HEK293T (cell line): ENCODE measurements at regions not wholly inside any gene's neighbourhood (a gene's known extent, or its start where the extent isn't known, plus 50 kb on each side); places are given as distances from the start of the nearest gene placed in this dataset.

Experiments used
- CTCF ChIA-PET: fragments of 350-600 bp; formaldehyde crosslinking; extraction: SDS; loops from one replicate; lab custom pipeline; 2021; ENCODE audit warnings: antibody characterized with exemption, inconsistent platforms; lab: Yijun Ruan, JAX
- POLR2A ChIA-PET: fragments of 350-600 bp; formaldehyde crosslinking; extraction: SDS; loops from one replicate; lab custom pipeline; 2020; ENCODE audit warnings: antibody characterized with exemption, inconsistent platforms; lab: Yijun Ruan, JAX
- DNase-seq: peaks from one replicate; pipeline ENCODE4 v3.0.0; 2012; ENCODE audit warnings: mixed read lengths; ENCODE audit errors: extremely low spot score
- ARNT ChIP-seq: fragments of 450-650 bp; IDR thresholded peaks from 2 replicates; pipeline ENCODE4 v1.6.1; 2017; ENCODE audit warnings: mild to moderate bottlenecking
- BHLHE40 ChIP-seq: fragments of 450-650 bp; IDR thresholded peaks from 2 replicates; pipeline ENCODE4 v1.6.1; 2016; ENCODE audit warnings: mild to moderate bottlenecking, moderate library complexity, borderline replicate concordance
- CTBP1 ChIP-seq: fragments of 450-650 bp; IDR thresholded peaks from 2 replicates; pipeline ENCODE4 v1.6.1; 2016; ENCODE audit warnings: borderline replicate concordance
- ELF4 ChIP-seq: fragments of 450-650 bp; IDR thresholded peaks from 2 replicates; pipeline ENCODE4 v1.6.1; 2017; ENCODE audit warnings: antibody characterized with exemption
- FOXA1 ChIP-seq: fragments of 450-650 bp; IDR thresholded peaks from 2 replicates; pipeline ENCODE4 v1.6.1; 2016; ENCODE audit warnings: mild to moderate bottlenecking
- FOXK2 ChIP-seq: fragments of 450-650 bp; IDR thresholded peaks from 2 replicates; pipeline ENCODE4 v1.6.1; 2016; ENCODE audit warnings: mild to moderate bottlenecking
- FOXM1 ChIP-seq: fragments of 450-650 bp; IDR thresholded peaks from 2 replicates; pipeline ENCODE4 v1.6.1; 2017; ENCODE audit warnings: mild to moderate bottlenecking, borderline replicate concordance
- HDGF ChIP-seq: fragments of 450-650 bp; IDR thresholded peaks from 2 replicates; pipeline ENCODE4 v1.6.1; 2017; ENCODE audit warnings: antibody characterized with exemption, borderline replicate concordance
- L3MBTL2 ChIP-seq: fragments of 450-650 bp; conservative IDR thresholded peaks from 2 replicates; pipeline ENCODE4 v1.6.1; 2016; ENCODE audit warnings: mild to moderate bottlenecking
- LEF1 ChIP-seq: fragments of 450-650 bp; IDR thresholded peaks from 2 replicates; pipeline ENCODE4 v1.6.1; 2017; ENCODE audit warnings: mild to moderate bottlenecking, borderline replicate concordance
- NFRKB ChIP-seq: fragments of 450-650 bp; IDR thresholded peaks from 2 replicates; pipeline ENCODE4 v1.6.1; 2016; ENCODE audit warnings: mild to moderate bottlenecking, moderate library complexity
- SP1 ChIP-seq: fragments of 450-650 bp; IDR thresholded peaks from 2 replicates; pipeline ENCODE4 v1.6.1; 2017
- SUZ12 ChIP-seq: fragments of 450-650 bp; IDR thresholded peaks from 2 replicates; pipeline ENCODE4 v1.6.1; 2016; ENCODE audit warnings: mild to moderate bottlenecking
- TARDBP ChIP-seq: fragments of 450-650 bp; IDR thresholded peaks from 2 replicates; pipeline ENCODE4 v1.6.1; 2016
- ZNF384 ChIP-seq: fragments of 450-650 bp; IDR thresholded peaks from 2 replicates; pipeline ENCODE4 v1.6.1; 2016
- TF ChIP-seq, protein P1 (sequence below): fragments of 450-650 bp; IDR thresholded peaks from 2 replicates; pipeline ENCODE4 v1.6.1; 2016

DNA sequence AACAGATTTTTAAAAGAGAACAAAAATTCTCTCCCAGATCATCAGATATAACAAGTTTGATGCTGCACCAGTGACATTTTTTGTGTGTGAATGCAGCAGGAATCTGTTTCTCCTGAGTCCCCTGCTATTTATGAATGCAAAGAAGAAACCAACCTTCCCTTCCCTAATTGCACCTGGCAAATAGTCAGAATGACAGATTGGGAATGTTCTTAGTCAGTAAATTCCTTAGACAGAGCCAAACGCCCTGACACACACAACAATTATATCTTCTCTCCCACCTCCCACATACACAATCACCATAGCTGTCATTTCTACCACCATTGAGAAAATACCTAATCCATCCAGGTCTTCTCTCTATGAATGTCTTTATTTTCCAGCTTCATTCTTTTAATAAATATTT lies 174.4 kb downstream of the ALG10B start:
- DNase-seq = no peak
- POLR2A ChIA-PET = no interaction called here
- TF ChIP-seq L3MBTL2 = no peak
- TF ChIP-seq, protein P1, sequence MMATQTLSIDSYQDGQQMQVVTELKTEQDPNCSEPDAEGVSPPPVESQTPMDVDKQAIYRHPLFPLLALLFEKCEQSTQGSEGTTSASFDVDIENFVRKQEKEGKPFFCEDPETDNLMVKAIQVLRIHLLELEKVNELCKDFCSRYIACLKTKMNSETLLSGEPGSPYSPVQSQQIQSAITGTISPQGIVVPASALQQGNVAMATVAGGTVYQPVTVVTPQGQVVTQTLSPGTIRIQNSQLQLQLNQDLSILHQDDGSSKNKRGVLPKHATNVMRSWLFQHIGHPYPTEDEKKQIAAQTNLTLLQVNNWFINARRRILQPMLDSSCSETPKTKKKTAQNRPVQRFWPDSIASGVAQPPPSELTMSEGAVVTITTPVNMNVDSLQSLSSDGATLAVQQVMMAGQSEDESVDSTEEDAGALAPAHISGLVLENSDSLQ = no peak
- TF ChIP-seq ZNF384 = no peak
- TF ChIP-seq FOXM1 = no peak
- TF ChIP-seq HDGF = no peak
- TF ChIP-seq BHLHE40 = no peak
- TF ChIP-seq CTBP1 = no peak
- CTCF ChIA-PET = no interaction called here

DNA sequence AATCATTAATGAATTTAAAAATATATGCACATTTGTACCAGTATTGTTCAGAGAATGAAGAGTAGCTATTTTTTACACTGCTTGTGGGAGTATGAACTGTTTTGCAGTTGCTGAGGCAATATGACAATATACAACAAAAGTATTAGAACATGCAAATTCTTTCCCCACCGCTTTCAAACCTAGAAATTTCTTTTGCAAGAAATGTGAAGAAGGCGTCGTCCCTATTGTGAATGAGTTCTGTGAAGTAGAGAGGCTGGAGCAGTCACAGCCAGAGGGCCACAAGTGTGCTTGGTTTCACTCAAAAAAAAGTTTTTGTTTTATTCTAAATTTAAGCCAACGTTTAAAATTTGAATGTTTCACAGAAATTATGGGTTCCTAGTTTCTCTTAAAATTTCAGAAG lies 184.9 kb downstream of the ALG10B start:
- TF ChIP-seq L3MBTL2 = no peak
- TF ChIP-seq ARNT = no peak
- TF ChIP-seq BHLHE40 = no peak
- TF ChIP-seq, protein P1 = no peak
- no peak for TF ChIP-seq HDGF
- no peak for TF ChIP-seq FOXK2
- no peak for TF ChIP-seq SUZ12
- TF ChIP-seq FOXA1 = no peak
- CTCF ChIA-PET = no interaction called here
- POLR2A ChIA-PET = no interaction called here
- DNase-seq = no peak

DNA sequence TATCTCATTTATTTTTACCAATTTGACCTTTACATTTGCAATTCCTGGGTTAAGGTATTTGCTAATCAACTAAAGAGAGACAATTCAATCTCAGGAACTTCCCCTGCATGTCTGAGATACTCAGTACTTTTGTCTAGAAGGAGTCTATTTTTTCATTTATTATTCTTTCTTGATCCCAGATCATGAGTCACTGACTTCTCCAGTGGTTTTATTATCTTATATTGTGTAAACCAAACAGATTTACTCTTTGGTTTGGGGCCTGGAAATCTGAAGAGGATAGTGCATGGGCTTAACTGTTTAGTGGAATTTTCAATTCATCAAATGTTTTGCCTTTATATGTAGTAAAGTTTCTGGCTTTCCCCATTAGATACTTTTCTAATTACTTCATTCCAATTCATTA lies 185.4 kb downstream of the ALG10B start:
- no peak for DNase-seq
- TF ChIP-seq SP1 (no peak), TARDBP (no peak), BHLHE40 (no peak), LEF1 (no peak), FOXM1 (no peak), SUZ12 (no peak), CTBP1 (no peak), FOXA1 (no peak), HDGF (no peak)
- POLR2A ChIA-PET = no interaction called here
- CTCF ChIA-PET = no interaction called here

DNA sequence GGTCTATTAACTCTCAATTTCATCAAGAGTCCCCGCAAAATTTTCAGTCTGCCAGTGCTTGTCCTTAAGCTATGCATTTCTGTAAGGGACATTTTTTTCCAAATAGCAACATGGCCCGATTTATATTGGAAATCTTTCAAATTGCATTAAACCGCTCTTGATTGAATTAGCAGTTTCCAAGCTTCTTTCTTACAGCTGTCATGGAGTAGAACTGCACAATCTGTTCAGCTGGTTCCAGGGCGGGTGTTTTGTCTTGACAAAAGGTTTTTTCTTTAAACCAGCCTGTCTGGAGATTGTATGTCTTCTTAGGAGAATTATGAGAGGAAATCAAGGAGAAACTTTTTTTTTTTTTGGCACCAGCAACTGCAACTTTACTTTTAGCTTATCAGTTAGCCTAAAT lies 185.8 kb downstream of the ALG10B start:
- CTCF ChIA-PET = no interaction called here
- DNase-seq = no peak
- POLR2A ChIA-PET = no interaction called here
- TF ChIP-seq ELF4 (no peak), LEF1 (no peak), FOXM1 (no peak), NFRKB (no peak), CTBP1 (no peak), TARDBP (no peak), HDGF (no peak), L3MBTL2 (no peak), BHLHE40 (no peak), SUZ12 (no peak), ZNF384 (no peak), FOXK2 (no peak)
- TF ChIP-seq, protein P1 = no peak

DNA sequence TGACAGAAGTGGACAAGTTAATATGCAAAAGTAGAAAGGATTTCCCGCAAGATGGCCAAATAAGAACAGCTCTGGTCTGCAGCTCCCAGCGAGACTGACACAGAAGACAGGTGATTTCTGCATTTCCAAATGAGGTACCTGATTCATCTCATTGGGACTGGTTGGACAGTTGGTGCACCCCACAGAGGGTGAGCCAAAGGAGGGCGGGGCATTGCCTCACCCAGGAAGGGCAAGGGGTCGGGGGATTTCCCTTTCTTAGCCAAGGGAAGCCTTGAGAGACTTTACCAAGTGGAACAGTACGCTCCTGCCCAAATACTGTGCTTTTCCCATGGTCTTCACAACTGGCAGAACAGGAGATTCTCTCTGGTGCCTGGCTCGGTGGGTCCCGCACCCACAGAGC lies 191.3 kb downstream of the ALG10B start:
- ChIA-PET POLR2A (no interaction called here), CTCF (no interaction called here)
- no peak for TF ChIP-seq SP1
- TF ChIP-seq FOXM1 = no peak
- DNase-seq = no peak

DNA sequence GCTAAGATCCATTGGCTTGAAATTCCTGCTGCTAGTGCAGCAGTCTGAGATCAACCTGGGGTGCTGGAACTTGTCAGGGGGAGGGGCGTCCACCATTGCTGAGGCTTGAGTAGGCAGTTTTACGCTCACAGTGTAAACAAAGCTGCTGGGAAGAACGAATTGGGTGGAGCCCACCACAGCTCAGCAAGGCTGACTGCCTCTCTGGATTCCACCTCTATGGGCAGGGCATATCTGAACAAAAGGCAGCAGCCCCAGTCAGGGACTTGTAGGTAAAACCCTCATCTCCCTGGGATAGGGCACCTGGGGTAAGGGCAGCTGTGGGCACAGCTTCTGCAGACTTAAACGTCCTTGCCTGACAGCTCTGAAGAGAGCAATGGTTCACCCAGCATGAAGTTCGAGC lies 191.7 kb downstream of the ALG10B start:
- ChIA-PET CTCF (no interaction called here), POLR2A (no interaction called here)
- TF ChIP-seq ZNF384 (no peak), ELF4 (no peak), LEF1 (no peak), FOXA1 (no peak), FOXK2 (no peak), SUZ12 (no peak), TARDBP (no peak), NFRKB (no peak), SP1 (no peak), ARNT (no peak), BHLHE40 (no peak), FOXM1 (no peak), HDGF (no peak), L3MBTL2 (no peak), CTBP1 (no peak)
- TF ChIP-seq, protein P1 = no peak
- no peak for DNase-seq

DNA sequence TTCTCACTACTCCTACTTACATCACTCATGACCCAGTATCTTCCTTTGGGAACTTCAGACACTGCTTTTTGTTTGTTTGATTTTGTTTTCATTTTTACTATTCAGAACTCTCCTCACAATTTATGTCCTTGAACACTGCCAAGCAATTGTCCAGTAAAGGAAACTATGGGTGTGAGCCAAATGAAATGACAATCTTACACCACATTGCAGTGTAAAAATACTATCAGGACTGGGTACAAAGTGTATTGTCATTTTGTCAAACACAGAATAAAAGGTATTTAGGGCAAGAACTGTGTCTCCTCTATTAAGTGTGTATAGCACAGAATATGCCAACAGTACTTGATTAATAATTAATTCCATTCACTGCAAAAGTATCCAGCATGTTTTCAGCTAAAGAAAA lies 199.3 kb downstream of the ALG10B start:
- ChIA-PET CTCF (no interaction called here), POLR2A (no interaction called here)
- TF ChIP-seq SP1 (no peak), NFRKB (no peak), BHLHE40 (no peak)
- TF ChIP-seq, protein P1 = no peak
- no peak for DNase-seq
